ENCODE measurements at regions not wholly inside any gene's neighbourhood (a gene's known extent, or its start where the extent isn't known, plus 50 kb on each side); places are given as distances from the start of the nearest gene placed in this dataset.

- TF ChIP-seq, protein P1, sequence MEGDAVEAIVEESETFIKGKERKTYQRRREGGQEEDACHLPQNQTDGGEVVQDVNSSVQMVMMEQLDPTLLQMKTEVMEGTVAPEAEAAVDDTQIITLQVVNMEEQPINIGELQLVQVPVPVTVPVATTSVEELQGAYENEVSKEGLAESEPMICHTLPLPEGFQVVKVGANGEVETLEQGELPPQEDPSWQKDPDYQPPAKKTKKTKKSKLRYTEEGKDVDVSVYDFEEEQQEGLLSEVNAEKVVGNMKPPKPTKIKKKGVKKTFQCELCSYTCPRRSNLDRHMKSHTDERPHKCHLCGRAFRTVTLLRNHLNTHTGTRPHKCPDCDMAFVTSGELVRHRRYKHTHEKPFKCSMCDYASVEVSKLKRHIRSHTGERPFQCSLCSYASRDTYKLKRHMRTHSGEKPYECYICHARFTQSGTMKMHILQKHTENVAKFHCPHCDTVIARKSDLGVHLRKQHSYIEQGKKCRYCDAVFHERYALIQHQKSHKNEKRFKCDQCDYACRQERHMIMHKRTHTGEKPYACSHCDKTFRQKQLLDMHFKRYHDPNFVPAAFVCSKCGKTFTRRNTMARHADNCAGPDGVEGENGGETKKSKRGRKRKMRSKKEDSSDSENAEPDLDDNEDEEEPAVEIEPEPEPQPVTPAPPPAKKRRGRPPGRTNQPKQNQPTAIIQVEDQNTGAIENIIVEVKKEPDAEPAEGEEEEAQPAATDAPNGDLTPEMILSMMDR (IDR thresholded peaks at IDR 0.05; ENCODE audit: control insufficient read depth, extremely low read depth, insufficient read depth): no peak
- no peak overlapping the region for H3K4me3 ChIP-seq (ENCODE audit: low read depth, low read length)
- DNase-seq (ENCODE audit: low read depth): no peak
Observed at GRCh38 chr1:57882934-57883641, 459.2 kb upstream of the DAB1 start.

- TF ChIP-seq, protein P1 (IDR thresholded peaks at IDR 0.05; ENCODE audit: control insufficient read depth, extremely low read depth, insufficient read depth): no peak
- H3K4me3 ChIP-seq (ENCODE audit: low read depth, low read length): no peak overlapping the region
- DNase-seq (ENCODE audit: low read depth): no peak
Observed at GRCh38 chr1:57882072-57882471, 458.2 kb upstream of the DAB1 start.

DNA sequence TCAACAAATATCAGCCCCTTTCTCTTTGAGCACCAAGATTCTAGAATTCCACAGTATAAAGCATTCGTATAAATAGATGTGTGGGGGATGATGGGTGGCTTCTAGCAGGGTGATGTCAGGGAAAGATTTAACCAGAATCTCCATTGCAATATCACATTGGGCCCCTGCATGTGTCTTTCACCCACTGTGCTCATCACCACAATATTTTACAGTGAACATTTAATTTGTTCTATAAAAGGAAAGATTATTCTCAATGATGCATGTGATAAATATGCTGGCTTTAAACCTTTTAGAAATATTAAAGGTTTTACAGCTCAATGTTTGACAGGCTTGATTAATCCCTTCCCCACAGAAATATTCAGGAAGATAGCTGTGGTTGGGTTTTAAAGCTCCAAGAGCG is 457.8 kb upstream of the DAB1 start:
- no peak overlapping the region for H3K4me3 ChIP-seq (ENCODE audit: low read depth, low read length)
- DNase-seq (ENCODE audit: low read depth): no peak
- TF ChIP-seq, protein P1 (IDR thresholded peaks at IDR 0.05; ENCODE audit: control insufficient read depth, extremely low read depth, insufficient read depth): no peak

- TF ChIP-seq, protein P1 (IDR thresholded peaks at IDR 0.05; ENCODE audit: control insufficient read depth, extremely low read depth, insufficient read depth): no peak
- no peak overlapping the region for H3K4me3 ChIP-seq (ENCODE audit: low read depth, low read length)
- DNase-seq (ENCODE audit: low read depth): no peak
Observed at GRCh38 chr1:57879700-57880099, 455.8 kb upstream of the DAB1 start.

GRCh38 chr1:57874418-57874877 is 450.6 kb upstream of the DAB1 start:
- no peak for DNase-seq (ENCODE audit: low read depth)
- TF ChIP-seq, protein P1 (IDR thresholded peaks at IDR 0.05; ENCODE audit: control insufficient read depth, extremely low read depth, insufficient read depth): no peak
- no peak overlapping the region for H3K4me3 ChIP-seq (ENCODE audit: low read depth, low read length)

- no peak for DNase-seq (ENCODE audit: low read depth)
- TF ChIP-seq, protein P1 (IDR thresholded peaks at IDR 0.05; ENCODE audit: control insufficient read depth, extremely low read depth, insufficient read depth): no peak
- H3K4me3 ChIP-seq (ENCODE audit: low read depth, low read length): no peak overlapping the region
Observed at GRCh38 chr1:57872913-57873312, 449.1 kb upstream of the DAB1 start.

GRCh38 chr1:57868908-57869307 is 445.0 kb upstream of the DAB1 start:
- no peak overlapping the region for H3K4me3 ChIP-seq (ENCODE audit: low read depth, low read length)
- DNase-seq (ENCODE audit: low read depth): no peak
- TF ChIP-seq, protein P1 (IDR thresholded peaks at IDR 0.05; ENCODE audit: control insufficient read depth, extremely low read depth, insufficient read depth): no peak

Data from LNCaP clone FGC (cell line).